Hematopoietic multipotent progenitor cell (in vitro differentiated cells): ENCODE measurements at regions not wholly inside any gene's neighbourhood (a gene's known extent, or its start where the extent isn't known, plus 50 kb on each side); places are given as distances from the start of the nearest gene placed in this dataset.

Experiments
- DNase-seq, 3 donors: peaks; one replicate each; pipeline ENCODE4 v3.0.0-alpha.2; 2011 to 2015; ENCODE audit warnings: low read depth in 2 of 3, low spot score in 2 of 3

DNA sequence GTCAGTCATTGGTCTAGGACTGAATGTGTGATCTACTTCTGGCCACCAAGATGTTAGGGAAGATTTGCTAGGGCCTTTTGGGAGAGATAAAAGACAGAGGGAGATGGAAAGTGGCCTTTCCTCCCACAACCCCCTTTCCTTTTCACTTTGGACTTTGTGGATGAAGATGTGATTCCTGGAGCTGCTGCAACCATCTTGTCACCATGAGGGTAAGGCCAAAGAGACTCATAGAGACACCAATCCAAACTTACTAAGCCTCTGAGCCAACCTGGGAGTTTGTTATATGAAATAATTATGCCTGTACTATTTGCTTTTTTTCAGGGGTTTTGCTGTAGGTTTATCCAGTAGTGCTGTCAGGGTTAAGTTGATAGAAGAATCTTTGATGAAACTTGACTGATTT, 111.8 kb upstream of the SMIM23 start:
- no peak for DNase-seq

DNA sequence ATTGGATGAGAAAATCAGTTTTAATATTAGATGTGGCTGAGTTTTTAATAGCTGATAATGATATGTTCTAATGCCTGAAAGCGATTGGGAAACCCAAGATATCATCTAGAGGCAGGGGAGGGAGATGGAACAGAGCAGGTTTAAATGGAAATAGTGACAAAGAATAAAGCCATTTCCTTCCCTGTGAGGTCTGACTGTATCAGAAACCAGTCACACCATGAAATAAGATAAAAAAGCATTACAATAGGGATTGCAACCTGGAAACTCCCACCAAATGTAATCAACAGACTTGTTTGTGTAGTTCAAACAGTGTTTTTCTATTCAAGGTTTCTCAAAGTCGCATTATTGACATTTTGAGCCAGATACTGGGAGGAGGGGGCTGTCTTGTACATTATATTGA, 110.1 kb upstream of the SMIM23 start:
- no peak for DNase-seq

DNA sequence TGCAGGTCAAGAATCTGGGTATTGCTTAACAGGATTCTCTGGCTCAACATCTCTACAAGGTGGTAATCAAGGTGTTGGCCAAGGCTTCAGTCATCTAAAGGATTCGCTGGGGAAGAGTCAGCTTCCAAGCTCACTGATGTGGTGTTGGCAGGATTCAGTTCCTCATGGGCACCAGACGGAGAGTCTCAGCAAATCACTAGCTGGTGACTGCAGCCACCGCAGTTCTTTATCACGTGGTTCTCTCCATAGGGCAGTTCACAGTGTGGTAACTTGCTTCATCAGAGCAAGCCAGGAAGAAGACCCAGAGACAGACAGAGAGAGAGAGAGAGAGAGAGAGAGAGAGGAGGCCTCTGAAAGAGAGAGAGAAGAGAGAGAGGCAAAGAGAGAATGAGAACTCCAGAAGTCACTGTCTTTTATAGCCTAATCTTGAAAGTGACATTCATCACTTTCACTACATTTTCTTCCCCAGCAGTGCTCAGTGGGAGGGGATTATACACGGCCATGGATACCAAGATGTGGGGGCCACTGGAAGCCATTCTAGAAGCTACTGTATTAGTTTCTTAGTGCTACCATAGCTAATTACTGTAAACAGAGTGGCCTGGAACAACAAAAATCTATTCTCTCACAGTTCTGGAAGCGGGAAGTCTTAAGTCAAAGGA, 109.2 kb upstream of the SMIM23 start:
- DNase-seq = no peak

DNA sequence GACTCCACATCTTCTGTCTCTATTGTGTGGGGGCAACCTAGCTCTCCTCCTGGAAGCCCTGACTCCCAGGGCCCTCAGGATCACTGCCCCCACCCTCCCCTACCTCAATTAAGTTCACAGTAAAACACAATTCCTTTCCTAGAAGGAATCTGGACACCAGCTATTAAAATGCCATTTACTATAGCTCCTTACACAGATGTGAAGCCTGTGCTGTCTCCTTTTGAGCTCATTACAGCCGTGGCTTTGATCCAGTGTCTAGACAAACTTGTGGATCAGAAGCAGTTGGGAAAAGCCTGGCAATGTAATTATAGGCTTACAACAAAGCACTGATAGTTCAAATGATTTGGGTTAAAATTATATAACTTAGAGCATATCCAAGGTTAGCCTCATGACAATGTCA, 107.0 kb upstream of the SMIM23 start:
- no peak for DNase-seq

DNA sequence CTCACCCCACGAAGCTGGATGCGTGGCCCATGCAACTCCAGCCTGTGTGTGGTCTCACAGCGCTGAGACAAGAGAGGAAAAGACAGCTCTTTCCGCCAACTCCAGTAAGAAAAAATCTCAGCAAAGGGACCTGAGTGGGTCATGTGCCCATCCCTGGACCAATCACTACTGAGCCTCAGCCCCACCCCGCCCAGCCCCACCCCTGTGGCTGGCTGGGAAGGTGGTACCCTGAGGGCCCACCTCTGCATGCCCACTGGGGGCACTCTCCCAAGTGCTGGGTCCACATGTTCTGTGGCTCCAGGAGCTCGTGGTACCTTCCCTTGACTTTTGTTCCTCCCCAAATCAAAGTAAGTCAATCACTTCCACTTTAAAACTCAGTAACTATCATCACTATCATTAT, 105.1 kb upstream of the SMIM23 start:
- DNase-seq = no peak

DNA sequence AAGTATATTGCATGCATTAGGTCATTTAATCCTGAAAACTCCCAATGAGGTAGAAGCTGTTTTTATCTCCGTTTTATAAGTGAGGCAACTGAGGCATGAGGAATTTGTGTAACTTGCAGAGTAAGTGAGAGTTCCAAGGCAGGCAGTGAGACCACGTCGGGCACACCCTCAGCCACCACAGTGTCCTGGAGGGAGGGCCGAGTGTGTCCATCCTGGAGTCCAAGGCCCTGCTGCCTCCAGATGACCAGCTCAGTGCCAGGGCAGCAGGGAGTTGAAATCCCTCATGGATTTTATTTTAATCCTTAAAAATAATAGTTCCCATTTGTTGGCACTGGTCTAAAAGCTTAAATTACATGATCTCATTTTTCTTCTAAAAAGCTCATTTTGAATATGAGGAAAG, 104.6 kb upstream of the SMIM23 start:
- DNase-seq = no peak

DNA sequence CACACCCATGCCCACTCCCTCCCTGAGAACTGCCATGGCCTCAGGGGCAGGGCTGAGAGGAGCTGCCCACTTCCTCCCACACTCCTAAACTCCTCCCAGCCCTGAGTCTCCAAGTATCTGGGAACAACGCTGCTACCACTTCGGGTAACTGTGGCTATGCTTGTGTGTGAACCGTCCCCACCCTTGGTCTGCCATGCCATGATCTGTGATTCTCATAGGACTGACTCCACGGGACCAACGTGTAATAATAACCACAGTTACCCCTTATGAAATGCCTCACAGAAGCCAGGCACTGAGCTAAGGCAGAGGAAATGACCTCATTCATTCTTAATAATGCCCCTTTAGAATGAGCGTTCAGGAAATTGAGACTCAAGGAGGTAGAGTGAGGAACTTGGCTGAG, 103.9 kb upstream of the SMIM23 start:
- DNase-seq = peak in 2 of 3 donors; percentile 24 to 71

DNA sequence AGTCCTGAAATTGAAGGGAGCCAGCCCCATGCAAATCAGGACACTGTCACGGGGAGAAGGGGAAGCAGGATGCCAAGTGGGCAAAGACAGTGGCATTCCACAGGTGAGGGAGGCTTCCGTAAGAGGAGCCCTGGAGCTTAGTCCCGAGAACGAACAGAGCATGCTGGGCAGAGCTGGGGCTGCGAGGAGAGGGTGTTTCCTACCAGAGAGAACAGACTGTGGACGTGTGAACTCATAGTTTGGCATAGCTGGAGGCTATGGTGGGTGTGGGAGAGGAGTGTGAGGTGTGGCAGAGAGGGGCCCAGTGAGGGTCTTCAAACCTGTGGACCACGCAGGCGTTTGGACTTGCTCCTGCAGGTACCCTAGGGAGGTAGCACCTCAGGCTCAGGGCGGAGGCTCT, 102.8 kb upstream of the SMIM23 start:
- DNase-seq = no peak

DNA sequence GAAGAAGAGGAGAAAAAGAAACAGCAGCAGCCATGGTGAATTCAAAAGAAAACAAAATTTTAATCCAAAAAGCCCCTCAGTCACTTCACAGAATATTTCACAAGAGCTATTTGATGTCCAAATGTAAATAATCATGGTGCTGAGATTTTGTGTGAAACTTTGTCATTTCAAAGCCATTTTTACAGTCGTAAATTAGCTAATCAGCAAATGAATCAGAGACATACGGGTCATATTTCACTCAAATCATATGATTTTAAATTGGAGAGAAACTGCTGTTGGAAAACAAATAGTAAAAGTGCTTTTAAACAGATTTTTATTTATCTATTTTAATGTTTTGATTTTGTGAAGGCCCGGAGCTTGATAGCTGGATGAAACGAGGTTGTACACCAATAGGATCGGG, 101.4 kb upstream of the SMIM23 start:
- no peak for DNase-seq

DNA sequence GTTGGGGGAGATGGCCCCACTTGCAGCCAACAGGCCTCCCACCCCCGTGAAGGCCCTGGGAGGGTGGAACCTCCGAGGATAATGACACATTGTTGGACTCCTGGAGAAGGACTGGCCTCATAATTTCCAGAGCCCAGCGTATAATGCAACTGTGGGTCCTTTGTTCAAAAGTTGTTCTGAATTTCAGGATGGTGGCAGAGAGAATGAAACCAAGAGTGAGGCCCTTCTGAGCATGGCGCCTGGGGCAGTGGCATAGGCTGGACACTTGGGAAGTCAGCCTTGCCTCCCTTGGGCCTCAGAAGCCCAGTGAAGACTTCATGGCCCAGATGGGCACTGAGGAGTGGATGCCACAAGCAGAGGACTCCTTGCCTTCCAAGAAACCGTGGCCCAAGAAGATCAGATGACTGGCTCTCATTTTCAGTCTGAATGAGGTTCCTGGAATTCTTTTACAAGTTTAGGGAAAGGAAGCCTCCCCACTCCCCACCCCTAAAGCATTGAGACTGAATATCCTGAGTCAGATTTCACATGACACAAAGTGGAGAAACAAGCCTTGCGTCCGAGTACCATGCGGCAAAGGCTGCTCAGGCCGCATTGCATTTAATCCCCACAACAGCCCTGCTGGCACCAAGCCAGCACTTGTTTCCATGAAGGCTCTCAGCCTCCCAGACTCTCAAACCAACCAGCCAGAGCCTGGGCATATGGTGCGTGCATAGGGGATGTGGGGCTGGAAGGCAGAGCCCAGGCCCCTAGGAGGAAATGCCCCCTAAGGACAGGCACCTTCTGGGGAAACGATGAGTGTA, 96.7 kb upstream of the SMIM23 start:
- DNase-seq = peak in 2 of 3 donors; percentile 3 to 18

DNA sequence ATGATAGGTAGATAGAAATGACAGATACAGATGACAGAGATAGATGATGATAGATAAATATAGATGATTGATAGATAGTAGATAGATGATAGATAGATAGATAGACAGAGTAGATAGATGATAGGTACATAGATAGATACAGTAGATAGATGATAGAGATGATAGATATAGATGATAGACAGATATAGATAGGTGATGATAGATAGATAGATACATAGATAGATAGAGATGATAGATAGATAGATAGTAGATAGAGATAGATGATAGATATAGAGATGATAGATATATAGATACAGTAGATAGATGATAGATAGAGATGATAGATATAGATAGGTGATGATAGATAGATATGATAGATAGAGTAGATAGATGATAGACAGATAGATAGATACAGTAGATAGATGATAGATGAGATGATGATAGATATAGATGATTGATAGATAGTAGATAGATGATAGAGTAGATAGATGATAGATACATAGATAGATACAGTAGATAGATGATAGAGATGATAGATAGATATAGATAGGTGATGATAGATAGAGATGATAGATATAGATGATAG, 95.7 kb upstream of the SMIM23 start:
- no peak for DNase-seq

DNA sequence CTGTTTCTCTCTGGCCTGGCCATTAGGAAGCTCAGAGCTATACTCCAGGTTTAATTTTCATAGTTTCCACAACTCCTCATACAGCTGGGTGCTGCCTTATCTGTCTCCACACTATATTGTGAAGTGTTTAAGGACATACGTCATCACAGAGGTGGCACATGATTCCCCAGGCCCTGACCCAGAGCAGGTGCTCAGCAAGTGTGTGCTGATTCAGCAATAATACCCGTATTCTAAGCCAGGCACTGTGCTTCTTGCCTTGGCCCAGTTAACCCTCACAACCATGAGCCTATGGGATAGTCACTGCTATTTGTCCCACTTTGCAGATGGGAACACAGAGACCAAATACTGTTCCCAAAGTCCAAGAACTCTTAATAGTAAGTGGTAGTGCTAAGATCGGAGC, 93.5 kb upstream of the SMIM23 start:
- DNase-seq = no peak

DNA sequence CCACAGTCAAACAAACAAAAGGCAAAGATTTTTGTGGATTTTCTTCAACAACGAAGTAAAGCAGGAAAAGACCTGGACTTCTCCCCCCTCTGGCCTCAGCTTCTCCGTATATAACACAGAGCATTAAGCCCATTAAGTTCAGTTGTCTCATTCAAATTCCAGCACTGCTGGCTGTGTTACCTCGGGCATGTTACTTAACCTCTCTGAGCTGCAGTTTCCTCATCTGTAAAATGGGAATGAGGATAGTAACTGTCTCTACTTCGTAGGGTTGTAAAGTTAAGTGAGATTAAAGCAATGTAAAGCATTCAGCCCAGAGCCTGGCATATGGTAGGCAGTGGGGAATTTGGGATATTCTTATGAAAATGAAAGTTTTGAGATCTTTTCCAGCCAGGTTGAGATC, 92.7 kb upstream of the SMIM23 start:
- DNase-seq = no peak

DNA sequence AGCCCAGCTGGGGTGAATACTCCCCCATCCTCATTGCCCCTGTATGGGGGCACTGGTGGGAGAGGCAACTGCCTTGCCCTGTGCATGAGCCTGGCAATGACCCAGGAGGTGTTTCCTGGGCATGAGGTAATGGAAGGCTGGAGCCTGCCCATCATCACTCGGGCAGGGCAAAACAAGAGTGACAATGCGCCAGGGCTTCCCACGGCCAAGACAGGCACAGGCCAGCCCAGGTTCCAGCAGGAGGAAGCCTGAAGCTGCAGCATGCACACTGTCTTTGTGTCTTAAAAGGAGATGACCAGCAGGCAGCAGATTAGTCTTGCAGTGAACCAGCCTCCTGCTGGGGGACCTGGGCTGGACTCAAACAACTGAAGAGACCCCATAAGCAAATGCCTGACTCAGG, 92.2 kb upstream of the SMIM23 start:
- DNase-seq = no peak

DNA sequence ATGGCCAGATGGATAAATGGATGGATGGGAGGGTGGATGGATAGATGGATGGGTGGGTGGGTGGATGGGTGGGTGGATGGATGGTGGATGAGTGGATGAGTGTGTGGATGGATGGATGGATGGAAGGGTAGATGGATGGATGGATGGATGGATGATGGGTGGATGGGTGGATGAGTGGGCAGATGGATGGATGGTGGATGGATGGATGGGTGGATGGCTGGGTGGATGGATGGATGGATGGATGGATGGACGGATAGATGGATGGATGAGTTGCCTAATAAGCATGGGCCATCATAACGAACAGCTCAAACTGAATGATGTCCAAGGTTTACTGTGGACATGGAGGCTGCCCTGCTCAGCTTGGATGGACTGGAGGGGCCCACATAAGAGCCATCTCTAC, 89.8 kb upstream of the SMIM23 start:
- no peak for DNase-seq

DNA sequence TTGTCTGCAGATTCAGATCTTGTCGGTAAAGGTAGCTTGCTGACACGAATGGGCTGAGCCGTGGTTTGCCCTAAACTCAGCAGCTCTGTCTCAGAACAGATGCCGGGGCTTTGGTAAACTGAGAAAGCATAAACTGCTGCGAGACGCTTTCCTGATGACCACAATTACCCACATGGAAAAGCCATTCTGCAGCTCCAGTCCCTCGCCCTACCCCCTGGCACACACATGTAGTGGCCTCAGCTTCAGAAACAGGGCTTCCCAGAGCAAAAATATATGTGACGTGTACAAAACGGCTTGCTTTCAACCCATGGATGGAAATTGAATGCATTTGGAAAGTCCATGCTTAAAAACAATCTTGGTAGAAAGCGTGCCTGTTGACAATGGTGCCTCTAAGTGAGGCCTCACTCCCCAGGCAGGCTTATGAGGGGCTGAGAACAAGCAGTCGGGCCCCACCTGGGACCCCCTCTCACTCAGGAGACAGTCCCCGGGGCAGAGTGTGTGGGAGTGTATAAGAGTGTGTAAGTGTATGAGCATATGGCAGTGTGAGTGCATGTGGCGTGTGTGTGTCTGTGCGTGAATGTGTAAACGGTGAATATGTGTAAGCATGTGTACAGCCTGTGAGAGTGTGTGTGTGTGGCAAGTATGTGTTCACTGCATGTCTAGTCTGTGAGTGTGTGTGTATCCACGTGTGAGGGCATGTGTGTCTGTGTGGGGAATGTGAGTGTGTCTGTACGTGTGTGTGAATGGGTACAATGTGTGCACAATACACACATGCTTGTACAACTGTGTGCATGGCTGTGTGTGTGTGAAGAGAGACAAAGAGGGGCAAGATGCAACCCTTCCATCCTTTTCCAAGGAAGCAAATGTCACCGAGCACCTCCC, 88.2 kb upstream of the SMIM23 start:
- no peak for DNase-seq

DNA sequence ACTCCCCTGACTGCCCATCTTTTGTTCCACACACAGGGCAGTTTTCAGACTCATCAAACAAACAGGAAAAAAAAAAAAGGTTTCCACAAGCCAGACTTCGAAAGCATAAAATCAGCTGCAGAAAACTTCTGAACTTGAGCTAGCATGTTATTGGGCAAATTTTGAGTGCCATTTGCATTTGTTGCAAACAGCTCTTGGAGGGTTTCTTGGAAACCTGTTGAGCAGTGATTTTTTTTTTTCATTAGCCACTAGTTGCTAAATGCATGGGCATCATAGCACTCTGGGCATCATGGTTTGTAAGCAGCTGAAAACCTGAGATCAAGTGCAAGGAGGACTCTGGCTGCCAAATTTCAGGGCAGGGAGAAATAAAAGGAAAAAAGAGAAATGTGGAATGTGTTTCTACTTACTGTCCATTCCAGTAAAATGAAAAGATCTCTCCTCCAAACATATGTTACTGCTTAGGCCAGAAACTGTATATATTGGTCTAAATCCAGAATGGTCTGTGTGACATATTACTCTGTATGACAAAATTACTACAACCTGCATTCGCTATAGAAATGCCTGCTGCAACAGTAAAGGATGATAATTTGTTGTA, 85.2 kb upstream of the SMIM23 start:
- no peak for DNase-seq

DNA sequence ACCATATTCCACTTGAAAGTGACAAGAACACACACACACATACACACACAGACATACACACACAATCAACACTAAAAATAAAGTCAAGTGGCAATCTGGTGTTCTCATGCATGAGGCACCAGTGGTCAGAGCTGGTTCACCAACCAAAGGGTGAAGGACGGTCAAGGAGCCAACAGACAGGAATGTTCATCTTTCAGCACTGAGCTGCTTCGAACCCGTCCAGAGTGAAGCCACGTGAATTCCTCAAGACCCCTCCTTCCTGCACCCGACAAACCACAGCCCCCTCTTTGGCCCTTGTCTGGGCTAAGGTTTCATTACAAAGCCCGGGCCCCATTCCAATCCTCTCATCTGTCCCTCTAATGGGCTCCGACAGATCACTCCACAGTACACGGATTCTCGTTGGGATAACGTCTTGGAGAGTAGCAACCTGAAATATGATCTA, 84.5 kb upstream of the SMIM23 start:
- DNase-seq = no peak

DNA sequence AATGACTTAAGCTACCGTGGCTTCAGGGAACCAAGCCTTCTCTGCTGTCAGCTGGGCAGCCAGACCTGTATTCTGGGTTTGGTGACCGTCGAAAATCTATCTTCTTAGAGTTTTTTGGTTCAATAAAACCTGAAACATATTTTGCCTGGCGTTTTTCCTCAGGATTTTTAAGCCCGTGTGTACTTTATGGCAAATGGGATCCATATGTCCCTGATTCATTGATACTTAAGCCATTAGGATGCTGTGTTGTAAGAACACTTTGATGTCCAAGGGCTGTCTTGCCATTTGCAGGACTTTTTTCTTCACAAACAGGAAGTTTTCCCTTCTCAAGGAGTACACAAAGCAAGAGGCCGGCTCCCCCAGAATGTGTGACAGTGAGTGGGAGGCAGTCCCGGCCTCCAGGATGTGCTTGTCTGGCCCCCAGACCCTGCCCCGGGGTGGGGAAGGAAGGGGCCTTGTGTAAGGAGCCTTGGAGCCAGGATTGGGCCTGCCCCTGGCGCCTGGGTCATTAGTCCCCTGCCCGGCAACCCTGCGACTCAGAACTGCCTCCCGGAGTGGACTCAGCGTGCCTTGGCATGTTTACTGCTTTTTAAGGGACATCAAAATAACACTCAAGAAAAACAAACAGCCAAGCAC, 83.4 kb upstream of the SMIM23 start:
- DNase-seq = no peak

DNA sequence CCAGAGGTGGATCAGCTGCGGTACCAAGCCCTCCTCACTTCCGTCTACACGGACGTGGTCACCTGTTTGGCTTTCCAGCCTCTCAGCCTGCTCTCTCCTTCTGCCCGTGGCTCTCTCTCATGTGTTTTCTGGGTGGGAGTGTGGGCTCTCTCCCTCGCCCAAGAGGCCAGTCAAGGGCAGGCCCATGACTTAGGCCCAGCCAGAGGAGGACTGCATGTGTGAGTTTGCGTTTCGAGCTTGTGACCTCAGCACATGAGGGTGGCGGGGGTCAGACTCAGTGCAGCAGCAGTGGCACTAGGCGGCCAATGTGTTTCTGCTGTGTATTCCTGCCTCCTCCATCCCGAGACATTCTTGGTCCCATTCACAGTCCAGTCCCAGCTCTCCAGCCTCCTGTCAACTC, 82.5 kb upstream of the SMIM23 start:
- DNase-seq = no peak
